ENCODE measurements at regions not wholly inside any gene's neighbourhood (a gene's known extent, or its start where the extent isn't known, plus 50 kb on each side); places are given as distances from the start of the nearest gene placed in this dataset.

DNA sequence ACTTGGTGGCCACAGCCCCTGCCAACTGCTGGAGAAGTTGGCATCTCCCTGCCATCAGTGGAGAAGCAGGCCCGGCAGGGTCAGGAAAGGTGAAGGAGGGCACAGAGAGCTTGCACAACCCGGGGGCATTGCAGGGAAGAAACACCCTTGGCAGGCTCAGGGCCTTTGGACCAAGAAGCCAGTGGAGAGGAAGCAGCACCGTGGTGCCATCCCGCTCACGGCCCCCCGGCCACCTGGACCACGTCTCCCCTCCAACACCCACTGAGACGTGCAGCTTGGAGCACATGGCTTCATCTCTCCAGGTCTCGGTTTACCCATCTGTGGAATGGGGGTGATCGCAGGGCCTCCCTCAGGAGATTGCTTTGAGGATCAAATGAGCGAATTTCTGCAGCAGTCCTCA is 158.1 kb downstream of the RBFOX3 start:
- Histone ChIP-seq H3K27me3 (peaks cover 0 to 39% of the 10 kb centered on the region in 2 donors), H3K4me1 (no peaks in the 10 kb centered on the region), H3K27ac (no peak overlapping the region), H3K4me3 (no peak overlapping the region), H3K36me3 (no peaks in the 10 kb centered on the region), H3K9me3 (no peaks in the 10 kb centered on the region)
- no peak for DNase-seq
- intact Hi-C loops (cut with DNase I; ENCODE audit: low total_unique reads) = no loop called here
- TF ChIP-seq, protein P1, sequence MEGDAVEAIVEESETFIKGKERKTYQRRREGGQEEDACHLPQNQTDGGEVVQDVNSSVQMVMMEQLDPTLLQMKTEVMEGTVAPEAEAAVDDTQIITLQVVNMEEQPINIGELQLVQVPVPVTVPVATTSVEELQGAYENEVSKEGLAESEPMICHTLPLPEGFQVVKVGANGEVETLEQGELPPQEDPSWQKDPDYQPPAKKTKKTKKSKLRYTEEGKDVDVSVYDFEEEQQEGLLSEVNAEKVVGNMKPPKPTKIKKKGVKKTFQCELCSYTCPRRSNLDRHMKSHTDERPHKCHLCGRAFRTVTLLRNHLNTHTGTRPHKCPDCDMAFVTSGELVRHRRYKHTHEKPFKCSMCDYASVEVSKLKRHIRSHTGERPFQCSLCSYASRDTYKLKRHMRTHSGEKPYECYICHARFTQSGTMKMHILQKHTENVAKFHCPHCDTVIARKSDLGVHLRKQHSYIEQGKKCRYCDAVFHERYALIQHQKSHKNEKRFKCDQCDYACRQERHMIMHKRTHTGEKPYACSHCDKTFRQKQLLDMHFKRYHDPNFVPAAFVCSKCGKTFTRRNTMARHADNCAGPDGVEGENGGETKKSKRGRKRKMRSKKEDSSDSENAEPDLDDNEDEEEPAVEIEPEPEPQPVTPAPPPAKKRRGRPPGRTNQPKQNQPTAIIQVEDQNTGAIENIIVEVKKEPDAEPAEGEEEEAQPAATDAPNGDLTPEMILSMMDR (IDR thresholded peaks at IDR 0.05) = no peak

DNA sequence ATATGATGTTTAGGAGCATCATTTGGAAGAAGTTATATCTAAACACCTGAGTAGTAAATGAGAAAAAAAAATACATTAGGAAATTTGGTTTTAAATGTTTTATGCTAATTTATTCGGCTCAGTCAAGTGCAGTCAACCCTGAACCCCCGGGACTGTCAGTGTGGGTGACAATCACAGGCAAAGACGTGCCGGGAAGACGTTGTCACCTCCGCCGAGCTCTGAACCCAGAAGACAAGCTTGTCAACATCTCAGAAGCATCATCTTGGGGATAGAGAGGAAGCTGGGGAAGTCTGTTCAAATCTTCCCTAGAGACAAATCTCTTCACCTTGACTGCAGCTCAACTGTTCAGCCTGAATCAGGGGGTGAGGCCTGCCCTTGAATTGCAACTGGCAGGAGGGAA is 159.7 kb downstream of the RBFOX3 start:
- no peak for DNase-seq
- TF ChIP-seq, protein P1 (IDR thresholded peaks at IDR 0.05) = no peak
- intact Hi-C loops (cut with DNase I; ENCODE audit: low total_unique reads) = no loop called here
- Histone ChIP-seq H3K9me3 (no peaks in the 10 kb centered on the region), H3K27me3 (peaks cover 0 to 34% of the 10 kb centered on the region in 2 donors), H3K4me1 (no peaks in the 10 kb centered on the region), H3K36me3 (no peaks in the 10 kb centered on the region), H3K27ac (no peak overlapping the region), H3K4me3 (no peak overlapping the region)

DNA sequence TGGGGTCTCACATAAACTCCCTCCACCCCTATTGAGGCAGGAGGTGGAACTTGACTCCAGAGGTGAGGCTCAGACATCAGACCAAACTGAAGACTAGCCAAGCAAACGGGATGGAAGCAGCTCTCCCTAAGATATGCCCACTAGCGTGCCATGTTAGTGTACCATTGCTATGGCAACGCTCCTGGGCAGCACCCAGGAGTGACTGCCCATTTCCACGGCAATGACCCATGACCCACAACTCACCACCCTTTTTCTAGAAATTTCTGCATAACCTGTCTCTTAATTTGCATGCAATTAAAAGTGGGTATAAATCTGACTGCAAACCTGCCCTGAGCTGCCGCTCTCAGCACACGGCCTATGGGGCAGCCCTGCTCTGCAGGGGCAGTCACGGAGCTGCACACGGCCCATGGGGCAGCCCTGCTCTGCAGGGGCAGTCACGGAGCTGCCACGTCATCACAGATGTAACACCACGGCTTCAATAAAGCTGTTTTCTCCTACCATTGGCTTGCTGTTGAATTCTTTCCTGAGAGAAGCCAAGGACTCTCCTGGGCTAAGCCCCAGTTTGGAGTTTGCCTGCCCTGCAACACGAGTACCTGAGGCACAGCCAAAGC is 164.3 kb downstream of the RBFOX3 start:
- no peaks in the 10 kb centered on the region for H3K9me3 ChIP-seq
- no peak for DNase-seq
- intact Hi-C loops (cut with DNase I; ENCODE audit: low total_unique reads) = no loop called here

DNA sequence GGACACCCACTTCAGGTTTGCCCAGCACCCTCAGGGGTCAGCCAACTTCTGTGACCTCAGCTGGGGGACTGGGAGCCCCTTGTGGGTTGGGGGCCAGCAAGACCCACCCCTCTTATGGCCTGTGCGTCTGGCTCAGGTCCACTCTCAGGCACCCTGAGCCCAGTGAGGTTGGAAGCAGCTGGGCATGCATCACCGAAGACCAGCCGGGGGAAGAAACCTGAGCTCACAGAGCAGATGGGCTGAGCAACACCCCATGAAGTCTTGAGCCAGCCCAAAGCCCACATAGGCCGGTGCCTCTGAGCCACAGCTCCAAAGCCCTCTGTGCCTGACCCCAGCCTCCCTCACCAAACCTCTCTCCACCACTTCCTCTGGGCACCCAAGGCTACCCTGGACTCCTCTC is 166.7 kb downstream of the RBFOX3 start:
- Histone ChIP-seq H3K4me3 (no peak overlapping the region), H3K27ac (no peak overlapping the region), H3K27me3 (peaks cover 0 to 61% of the 10 kb centered on the region in 2 donors), H3K36me3 (no peaks in the 10 kb centered on the region), H3K9me3 (no peaks in the 10 kb centered on the region), H3K4me1 (no peaks in the 10 kb centered on the region)
- TF ChIP-seq, protein P1 (IDR thresholded peaks at IDR 0.05) = no peak
- DNase-seq = no peak
- intact Hi-C loops (cut with DNase I; ENCODE audit: low total_unique reads) = no loop called here

More for the DNA sequence above, 164.3 kb downstream of the RBFOX3 start:
- no peak overlapping the region for H3K4me3 ChIP-seq
- no peak overlapping the region for H3K27ac ChIP-seq
- H3K36me3 ChIP-seq = no peaks in the 10 kb centered on the region
- H3K27me3 ChIP-seq = peaks cover 0 to 39% of the 10 kb centered on the region in 2 donors
- H3K4me1 ChIP-seq = no peaks in the 10 kb centered on the region
- TF ChIP-seq, protein P1 (IDR thresholded peaks at IDR 0.05) = no peak

DNA sequence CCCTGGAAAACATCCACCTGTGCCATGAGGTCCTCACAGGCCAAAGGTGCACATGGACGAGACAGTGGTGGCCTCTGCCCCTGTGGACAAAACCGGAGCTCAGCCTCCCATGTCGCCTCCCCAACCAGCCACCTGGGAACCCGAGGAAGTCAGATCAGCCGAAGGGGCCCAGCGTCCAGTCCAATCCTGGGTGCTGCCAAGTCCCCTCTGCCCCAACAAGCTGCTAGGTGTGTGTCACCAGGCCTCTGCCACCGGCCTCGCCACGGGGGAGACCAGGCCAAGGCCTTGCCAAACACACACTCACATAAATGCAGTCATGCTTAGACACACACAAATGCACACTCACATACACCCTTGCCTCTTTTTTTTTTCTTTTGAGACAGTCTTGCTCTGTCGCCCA is 167.8 kb downstream of the RBFOX3 start:
- no peaks in the 10 kb centered on the region for H3K4me1 ChIP-seq

More for the DNA sequence above, 167.8 kb downstream of the RBFOX3 start:
- Histone ChIP-seq H3K36me3 (no peaks in the 10 kb centered on the region), H3K9me3 (no peaks in the 10 kb centered on the region), H3K27me3 (peaks cover 0 to 64% of the 10 kb centered on the region in 2 donors), H3K27ac (no peak overlapping the region), H3K4me3 (no peak overlapping the region)
- intact Hi-C loops (cut with DNase I; ENCODE audit: low total_unique reads) = no loop called here
- no peak for DNase-seq
- TF ChIP-seq, protein P1 (IDR thresholded peaks at IDR 0.05) = no peak
